KOPT-K1 (cell line): ENCODE measurements at regions not wholly inside any gene's neighbourhood (a gene's known extent, or its start where the extent isn't known, plus 50 kb on each side); places are given as distances from the start of the nearest gene placed in this dataset.
"Not testable (repeated sequence)": the region's sequence is repeated elsewhere in the genome, so short reads cannot be mapped to it uniquely, and the experiment has no call there.

Experiments used
- H3K27ac ChIP-seq: fragments of 200-600 bp; sonication (generic); 2 replicates; pipeline ENCODE4 v1.5.1; 2016; ENCODE audit warnings: antibody characterized with exemption, mild to moderate bottlenecking, low read depth, low read length; ENCODE audit not compliant: poor library complexity, severe bottlenecking
- H3K36me3 ChIP-seq: fragments of 200-600 bp; sonication (generic); 2 replicates; pipeline ENCODE4 v1.5.1; 2017; ENCODE audit warnings: antibody characterized with exemption, mild to moderate bottlenecking, low read length, moderate library complexity; ENCODE audit not compliant: insufficient read depth
- H3K9me3 ChIP-seq: fragments of 200-600 bp; sonication (generic); 2 replicates; pipeline ENCODE4 v1.5.1; 2017; ENCODE audit warnings: antibody characterized with exemption, low read length, mild to moderate bottlenecking; ENCODE audit not compliant: insufficient read depth, poor library complexity, severe bottlenecking

DNA sequence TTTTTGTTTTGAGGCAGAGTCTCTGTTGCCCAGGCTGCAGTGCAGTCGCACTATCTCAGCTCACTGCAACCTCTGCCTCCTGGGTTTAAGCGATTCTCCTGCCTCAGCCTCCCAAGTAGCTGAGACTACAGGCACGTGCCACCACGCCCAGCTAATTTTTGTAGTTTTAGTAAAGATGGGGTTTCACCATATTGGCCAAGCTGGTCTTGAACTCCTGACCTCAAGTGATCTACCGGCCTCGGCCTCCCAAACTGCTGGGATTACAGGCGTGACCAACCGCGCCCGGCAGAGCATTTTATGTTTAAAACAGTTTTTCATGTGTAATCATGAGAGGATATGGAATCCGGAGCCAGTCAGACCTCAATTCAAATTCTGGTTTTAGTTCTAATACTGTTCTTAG is 94.0 kb upstream of the CHD2 start:
- H3K9me3 ChIP-seq, H3K36me3 ChIP-seq, H3K27ac ChIP-seq: not testable (repeated sequence)

DNA sequence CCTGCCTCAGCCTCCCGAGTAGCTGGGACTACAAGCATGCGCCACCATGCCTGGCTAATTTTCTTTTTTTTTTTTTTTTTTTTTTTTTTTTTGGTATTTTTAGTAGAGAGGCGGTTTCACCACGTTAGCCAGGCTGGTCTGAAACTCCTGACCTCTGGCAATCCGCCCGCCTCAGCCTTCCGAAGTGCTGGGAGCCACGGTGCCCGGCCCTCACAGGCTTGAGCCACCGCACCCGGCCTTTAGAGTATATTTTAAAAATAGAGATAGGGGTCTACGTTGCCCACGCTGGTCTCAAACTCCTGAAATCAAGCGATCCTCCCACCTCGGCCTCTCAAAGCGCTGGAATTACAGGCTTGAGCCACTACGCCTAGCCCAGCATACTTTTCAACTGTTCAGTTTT is 93.4 kb upstream of the CHD2 start:
- Histone ChIP-seq H3K27ac (no peak overlapping the region), H3K9me3 (no peaks in the 10 kb centered on the region), H3K36me3 (no peaks in the 10 kb centered on the region)

DNA sequence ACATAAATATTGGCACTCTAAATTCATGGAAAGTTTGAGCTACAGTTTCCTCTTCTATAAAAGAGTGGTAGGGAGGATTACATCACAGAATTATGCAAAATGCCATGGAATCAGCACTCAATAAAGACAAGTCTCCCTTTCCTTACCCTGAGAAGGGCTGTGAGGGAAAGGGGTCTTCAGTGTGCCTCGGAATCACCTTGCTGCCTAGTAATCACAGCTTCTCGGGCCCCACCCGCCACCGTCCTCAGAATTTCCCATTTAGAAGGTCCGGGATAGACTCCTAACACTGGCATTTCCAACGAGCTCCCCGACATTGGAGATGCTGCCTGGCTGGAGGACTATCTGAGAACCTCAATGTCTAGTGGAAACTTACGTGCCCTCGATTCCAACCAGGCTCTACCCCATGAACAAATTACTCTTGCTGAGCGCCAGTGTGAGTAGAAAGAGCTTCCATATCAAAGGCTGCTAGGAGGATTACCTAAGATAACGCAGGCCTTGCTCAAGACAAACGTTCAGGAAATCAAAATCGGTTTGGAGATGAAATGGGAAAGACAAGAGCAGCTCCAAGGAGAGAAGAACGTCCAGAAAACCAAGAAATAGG is 92.1 kb upstream of the CHD2 start:
- Histone ChIP-seq H3K9me3 (no peaks in the 10 kb centered on the region), H3K36me3 (no peaks in the 10 kb centered on the region), H3K27ac (peak overlapping the region; percentile 99)

DNA sequence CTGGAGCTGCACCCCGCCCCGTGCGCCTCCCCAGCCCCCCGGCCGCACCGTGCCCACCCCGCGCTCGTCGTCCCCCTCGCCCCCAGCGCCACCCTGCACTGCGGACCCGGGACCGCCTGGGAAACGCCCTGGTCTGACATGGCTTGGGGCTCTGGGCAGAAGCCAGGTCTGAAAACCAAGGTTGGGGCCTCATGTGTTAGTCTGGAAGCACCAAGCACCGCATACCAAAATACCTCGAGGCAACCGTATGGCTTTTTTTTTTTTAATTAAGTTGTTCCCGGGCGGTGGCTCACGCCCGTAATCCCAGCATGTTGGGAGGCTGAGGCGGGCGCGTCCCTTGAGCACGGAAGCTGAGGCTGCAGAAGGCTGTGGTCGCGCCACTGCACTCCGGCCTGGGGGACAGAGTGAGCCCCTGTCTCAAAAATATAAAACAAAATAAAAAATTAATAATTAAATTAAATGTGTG is 91.5 kb upstream of the CHD2 start:
- no peaks in the 10 kb centered on the region for H3K9me3 ChIP-seq
- peak overlapping the region; percentile 99 for H3K27ac ChIP-seq
- no peaks in the 10 kb centered on the region for H3K36me3 ChIP-seq

DNA sequence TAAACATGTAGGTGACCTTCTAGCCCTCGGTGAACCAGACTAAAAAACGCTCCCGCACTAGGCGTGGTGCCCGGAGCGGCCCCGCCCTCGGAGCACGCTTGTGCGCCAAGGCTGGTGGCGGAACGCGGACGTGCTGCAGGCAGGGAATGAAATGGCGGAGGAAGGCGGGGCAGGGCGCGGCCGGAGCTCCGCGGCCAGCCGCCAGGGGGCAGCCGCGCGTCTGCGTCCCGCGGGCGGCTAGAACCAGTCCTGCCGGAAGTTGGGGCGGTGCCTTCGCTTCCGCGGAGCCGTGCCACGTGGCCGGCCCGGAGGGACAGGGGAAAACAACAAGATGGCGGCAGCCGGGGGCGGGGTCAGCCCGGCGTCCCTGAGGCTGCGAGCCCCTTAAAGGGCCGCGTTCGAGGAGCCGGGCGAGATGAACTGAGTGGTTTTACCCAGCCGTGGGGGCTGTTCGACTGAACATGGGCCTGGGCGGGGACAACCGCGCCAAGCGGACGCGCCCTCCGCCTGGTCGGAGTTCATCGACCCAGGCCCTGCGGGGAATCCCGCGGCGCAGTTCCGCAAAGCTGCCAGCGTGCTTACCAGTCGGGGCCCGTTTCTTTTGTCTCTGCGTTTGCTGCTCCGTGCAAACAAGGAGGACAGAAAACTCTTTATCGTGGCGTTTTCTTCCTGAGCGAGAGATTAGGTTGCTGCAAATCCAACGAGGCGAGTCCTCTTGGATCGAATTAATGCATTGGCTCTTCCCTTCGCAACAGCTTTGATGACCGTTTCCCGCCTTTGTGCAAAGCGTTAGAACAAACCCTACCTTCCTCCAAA is 90.9 kb upstream of the CHD2 start:
- no peaks in the 10 kb centered on the region for H3K9me3 ChIP-seq
- peak overlapping the region; percentile 99 for H3K27ac ChIP-seq
- H3K36me3 ChIP-seq: no peaks in the 10 kb centered on the region

DNA sequence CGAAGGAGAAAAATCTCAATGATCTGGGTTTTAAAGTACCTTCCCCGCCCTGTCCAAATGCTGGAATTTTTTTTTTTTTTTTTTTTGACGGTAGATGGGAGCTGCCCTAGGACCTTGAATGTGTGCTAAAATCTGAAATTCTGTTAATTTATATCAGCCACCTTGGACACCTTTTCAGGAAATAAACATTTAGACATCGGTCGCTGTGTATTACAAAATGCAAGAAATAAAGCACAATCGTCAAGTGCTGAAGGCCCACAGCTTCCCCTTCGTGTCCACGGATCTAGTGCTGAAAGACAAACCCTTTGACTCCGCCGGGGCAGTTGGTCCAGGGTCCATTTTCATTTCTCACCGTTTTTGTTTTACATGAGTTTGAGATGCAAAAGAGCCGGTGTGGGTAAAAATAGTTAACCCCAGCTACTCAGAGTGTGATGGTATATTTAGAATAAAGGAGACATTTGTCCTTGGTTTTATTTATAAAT is 90.2 kb upstream of the CHD2 start:
- H3K27ac ChIP-seq: peak overlapping the region; percentile 99
- H3K36me3 ChIP-seq: no peaks in the 10 kb centered on the region
- no peaks in the 10 kb centered on the region for H3K9me3 ChIP-seq

DNA sequence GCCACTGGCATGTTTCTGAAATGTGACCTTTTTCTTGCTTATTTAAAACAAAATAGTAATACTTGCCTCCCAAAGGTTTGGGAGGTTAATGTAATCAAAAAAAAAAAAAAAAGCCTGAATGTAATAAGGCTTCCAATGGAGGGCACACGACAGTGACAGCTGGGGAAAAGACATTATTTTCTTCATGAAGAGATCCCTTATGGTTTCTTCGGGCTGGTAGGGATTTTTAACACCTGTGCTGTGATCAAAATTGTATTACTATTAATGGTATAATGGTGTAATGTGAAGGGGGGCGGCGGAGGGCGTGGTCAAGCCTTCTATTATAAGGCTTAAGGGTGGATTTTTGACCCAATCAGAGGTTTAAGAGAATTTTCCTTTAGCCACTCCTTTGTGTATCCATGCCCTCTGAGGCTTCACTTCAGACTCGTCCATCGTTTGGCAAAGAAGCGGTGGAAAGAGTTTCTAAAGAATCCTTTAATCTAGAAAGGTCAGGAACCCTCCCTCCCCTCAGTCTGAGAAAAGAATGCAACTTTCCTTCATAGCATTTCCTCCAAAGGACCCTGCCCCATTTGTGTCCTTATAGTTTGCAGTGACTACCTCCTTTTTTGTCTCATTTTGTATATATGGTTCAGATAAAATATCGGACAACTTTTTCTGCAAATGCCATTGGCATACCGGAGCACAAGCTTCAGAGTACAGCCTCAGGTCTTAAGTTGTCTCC is 89.5 kb upstream of the CHD2 start:
- H3K27ac ChIP-seq: peak overlapping the region; percentile 99
- no peaks in the 10 kb centered on the region for H3K36me3 ChIP-seq
- no peaks in the 10 kb centered on the region for H3K9me3 ChIP-seq

DNA sequence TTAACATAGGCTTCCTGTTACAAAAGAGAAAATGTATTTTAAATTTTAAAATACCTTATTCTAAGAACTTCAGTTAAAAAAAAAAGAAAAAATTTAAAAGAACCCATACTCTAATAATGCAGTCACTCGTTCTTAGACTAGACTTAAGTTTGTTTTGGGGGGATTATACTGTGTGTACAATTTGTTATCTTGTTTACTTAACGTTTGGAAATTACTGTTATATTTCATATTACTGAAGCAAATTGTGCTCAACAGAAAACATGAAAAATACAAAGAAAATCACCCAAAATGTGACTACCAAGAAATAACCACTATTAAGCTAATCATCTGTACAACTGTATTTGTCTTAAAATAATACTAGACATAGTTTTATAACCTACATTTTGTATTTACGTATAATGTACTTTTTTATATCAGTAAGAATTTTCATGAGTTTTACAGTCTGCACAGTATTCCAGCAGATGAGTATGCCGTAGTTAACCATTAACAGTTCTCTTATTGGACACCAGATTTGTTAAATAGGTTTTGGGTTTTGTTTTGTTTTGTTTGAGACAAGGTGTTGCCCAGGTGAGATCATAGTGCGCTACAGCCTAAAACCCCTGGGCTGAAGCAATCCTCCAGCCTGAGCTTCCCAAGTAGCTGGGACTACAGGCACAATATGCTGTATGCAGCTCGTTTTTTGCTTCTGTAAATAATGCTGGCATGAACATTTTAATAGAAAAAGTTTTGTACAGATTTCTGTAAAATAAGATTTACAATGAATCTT is 88.8 kb upstream of the CHD2 start:
- no peaks in the 10 kb centered on the region for H3K9me3 ChIP-seq
- H3K27ac ChIP-seq: peak overlapping the region; percentile 99
- no peaks in the 10 kb centered on the region for H3K36me3 ChIP-seq

DNA sequence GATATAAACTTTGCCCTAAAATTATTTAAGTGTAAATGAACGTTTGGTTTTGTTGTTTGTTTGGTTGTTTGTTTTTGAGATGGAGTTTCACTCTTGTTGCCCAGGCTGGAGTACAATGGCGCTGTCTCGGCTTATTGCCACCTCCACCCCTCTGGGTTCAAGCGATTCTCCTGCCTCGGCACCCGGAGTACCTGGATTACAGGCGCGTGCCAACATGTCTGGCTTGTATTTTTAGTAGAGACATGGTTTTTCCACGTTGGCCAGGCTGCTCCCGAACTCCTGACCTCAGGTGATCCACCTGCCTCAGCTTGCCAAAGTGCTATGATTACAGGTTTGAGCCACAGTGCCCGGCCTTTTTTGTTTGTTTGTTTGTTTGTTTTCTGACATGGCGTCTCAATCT is 87.9 kb upstream of the CHD2 start:
- Histone ChIP-seq H3K27ac (no peak overlapping the region), H3K36me3 (no peaks in the 10 kb centered on the region), H3K9me3 (no peaks in the 10 kb centered on the region)

DNA sequence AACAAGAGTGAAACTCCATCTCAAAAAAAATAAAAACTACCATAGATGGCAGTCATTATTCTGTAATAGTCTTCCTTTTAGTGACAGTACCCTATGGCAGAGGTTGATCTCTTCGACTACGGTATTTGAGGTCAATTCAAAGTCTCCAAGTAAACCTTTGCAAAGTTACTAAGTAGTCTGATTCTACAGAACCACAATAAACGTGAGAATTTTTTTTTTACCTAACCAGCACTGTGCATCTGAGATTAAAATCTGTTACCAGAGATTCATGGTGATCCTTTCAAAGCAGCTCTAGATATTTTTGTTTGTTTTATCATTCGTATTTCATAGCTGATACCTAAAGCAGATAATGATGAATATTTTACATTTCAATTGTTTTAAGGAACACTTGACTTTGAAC is 86.6 kb upstream of the CHD2 start:
- Histone ChIP-seq H3K36me3 (no peaks in the 10 kb centered on the region), H3K27ac (peak overlapping the region; percentile 31), H3K9me3 (no peaks in the 10 kb centered on the region)

DNA sequence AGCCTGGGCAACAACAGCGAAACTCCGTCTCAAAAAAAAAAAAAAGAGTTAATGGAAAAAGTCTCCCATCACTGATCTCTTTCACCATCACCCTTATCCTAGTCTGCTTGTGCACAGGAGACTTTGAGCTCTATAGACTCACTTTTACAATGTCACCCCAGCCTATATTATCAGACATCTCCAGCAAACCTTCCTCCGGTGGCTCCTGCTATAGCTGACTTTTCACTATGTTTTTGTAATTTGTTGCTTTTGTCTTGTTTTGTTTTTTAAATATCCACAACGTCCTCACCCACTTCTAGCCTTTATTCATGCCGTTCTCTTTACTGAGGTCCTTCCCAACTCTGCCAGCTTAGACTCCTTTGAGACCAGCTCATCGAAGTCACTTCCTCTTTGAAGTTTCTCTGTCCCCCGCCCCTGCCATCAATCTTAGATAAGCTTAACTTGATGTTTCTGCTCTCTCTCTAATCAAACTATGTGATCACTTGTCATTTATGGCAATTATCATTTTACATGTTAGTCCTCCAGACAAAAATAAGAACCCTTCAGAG is 82.7 kb upstream of the CHD2 start:
- Histone ChIP-seq H3K27ac (no peak overlapping the region), H3K9me3 (no peaks in the 10 kb centered on the region), H3K36me3 (no peaks in the 10 kb centered on the region)

DNA sequence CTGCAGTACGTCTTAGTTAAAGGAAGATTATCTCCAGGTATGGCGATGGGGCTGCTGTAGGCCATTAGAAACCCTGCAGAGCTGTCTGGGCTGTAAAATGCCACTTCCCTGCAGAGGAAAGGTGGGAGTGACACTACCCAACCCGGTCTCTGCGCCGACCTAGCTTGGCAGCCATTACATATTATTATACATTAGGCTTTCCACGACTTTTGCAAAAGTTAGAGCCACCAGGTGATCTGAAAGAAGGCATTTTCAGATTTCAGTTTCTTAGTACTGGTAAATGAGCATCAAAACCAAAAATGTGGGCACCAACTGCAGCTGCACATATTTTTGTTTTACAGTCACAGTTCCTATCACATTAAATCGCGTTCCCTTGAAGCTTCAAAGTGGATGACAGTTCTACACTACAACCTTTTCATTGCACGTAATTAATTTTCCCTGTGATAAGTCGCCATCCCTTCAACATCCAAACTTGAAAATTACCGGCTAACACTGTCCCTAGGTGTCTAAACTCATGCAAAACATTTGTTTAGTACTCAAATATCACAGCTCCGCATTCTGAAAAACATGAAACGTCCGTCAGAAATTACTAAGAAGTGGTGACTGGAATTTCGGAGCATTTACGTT is 81.4 kb upstream of the CHD2 start:
- Histone ChIP-seq H3K27ac (peak overlapping the region; percentile 81), H3K36me3 (no peaks in the 10 kb centered on the region), H3K9me3 (no peaks in the 10 kb centered on the region)

DNA sequence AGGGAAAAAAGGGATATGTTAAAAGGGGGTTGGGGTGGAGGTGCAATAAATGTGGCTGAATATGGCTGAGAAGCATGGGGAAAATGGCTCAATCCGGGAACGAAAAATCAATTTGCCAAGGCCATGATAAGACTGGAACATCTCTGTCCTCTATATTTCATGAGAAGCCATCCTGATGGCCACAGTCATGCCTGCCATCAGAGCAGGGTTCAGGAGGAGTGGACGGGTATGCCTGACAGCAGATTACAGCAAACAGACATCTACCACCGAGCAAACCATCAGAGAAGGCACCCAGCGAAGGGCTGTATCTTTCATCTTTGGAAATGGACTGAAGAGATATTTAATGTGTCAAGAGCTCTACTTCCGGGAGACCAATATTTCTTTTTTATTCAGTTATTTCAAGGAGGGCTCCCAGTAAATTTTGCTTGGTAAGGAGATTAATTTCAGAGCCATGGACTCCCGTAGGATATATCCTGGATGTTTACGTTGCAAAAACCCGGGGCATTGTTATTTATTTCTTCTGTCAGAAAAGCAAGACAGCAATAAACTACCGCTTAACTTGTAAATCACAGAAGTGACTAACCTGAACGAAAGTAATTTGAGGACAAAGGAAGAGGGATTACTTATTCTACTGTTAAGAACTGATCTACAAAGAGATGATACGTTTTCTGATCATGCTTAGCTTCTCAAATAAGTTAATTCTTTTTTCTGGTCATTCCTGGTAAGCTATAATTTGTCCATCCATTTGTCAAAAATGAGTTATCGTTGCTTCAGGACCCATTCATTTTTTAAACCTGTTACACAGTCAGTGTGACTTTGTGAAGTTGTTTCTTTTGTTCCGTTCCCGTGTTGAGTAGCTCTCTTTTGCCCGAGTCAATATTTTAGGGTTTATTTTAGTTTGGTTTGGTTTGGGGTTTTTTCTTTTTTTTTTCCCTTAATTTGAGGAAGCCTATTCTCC is 80.6 kb upstream of the CHD2 start:
- Histone ChIP-seq H3K27ac (peak overlapping the region; percentile 81), H3K36me3 (no peaks in the 10 kb centered on the region), H3K9me3 (no peaks in the 10 kb centered on the region)
